Neuronal stem cell (in vitro differentiated cells): ENCODE measurements at regions not wholly inside any gene's neighbourhood (a gene's known extent, or its start where the extent isn't known, plus 50 kb on each side); places are given as distances from the start of the nearest gene placed in this dataset.

Experiments used
- DNase-seq: peaks from one replicate; pipeline ENCODE4 v3.0.0-alpha.2; 2013; ENCODE audit warnings: low spot score
- H2AFZ ChIP-seq: one replicate; pipeline ENCODE4 v1.6.1; 2013; ENCODE audit warnings: mild to moderate bottlenecking, low read length, inconsistent platforms
- H2AK5ac ChIP-seq: 2 replicates; pipeline ENCODE4 v1.6.1; 2013; ENCODE audit warnings: low read depth, mild to moderate bottlenecking, inconsistent platforms, low read length, moderate library complexity, mixed read lengths
- H2BK120ac ChIP-seq: 2 replicates; pipeline ENCODE4 v1.6.1; 2013; ENCODE audit warnings: low read depth, mild to moderate bottlenecking, inconsistent platforms, low read length, moderate library complexity, mixed read lengths
- H2BK12ac ChIP-seq: one replicate; pipeline ENCODE4 v1.6.1; 2013; ENCODE audit warnings: low read length, inconsistent platforms
- H2BK15ac ChIP-seq: 2 replicates; pipeline ENCODE4 v1.6.1; 2013; ENCODE audit warnings: mild to moderate bottlenecking, low read length, inconsistent platforms, mixed read lengths
- H2BK5ac ChIP-seq: one replicate; pipeline ENCODE4 v1.6.1; 2013; ENCODE audit warnings: inconsistent platforms, mild to moderate bottlenecking, low read length, moderate library complexity
- H3K14ac ChIP-seq: one replicate; pipeline ENCODE4 v1.6.1; 2013; ENCODE audit warnings: low read length, inconsistent platforms
- H3K18ac ChIP-seq: 2 replicates; pipeline ENCODE4 v1.6.1; 2013; ENCODE audit warnings: low read length, inconsistent platforms
- H3K23ac ChIP-seq: 2 replicates; pipeline ENCODE4 v1.6.1; 2013; ENCODE audit warnings: low read depth, mild to moderate bottlenecking, mixed read lengths, low read length, inconsistent platforms; ENCODE audit not compliant: poor library complexity
- H3K27ac ChIP-seq: replicated peaks from 3 replicates; pipeline ENCODE4 v1.5.1; 2013; ENCODE audit warnings: low read length, inconsistent platforms
- H3K27me3 ChIP-seq, 3 experiments: 2 replicates each; pipeline ENCODE4 v1.6.1; 2013; ENCODE audit warnings: low read length in 3 of 3, mild to moderate bottlenecking in 2 of 3, inconsistent platforms in 1 of 3, low read depth in 1 of 3, mixed read lengths in 1 of 3, moderate library complexity in 1 of 3; ENCODE audit not compliant: control insufficient read depth in 3 of 3, insufficient read depth in 3 of 3
- H3K36me3 ChIP-seq, 2 donors: replicated peaks in 1 of 2; 2 replicates each; pipeline ENCODE4 v1.6.1; 2013; ENCODE audit warnings: low read length in 2 of 2; ENCODE audit not compliant: control insufficient read depth in 2 of 2, insufficient read depth in 2 of 2
- H3K4ac ChIP-seq: 2 replicates; pipeline ENCODE4 v1.6.1; 2013; ENCODE audit warnings: inconsistent platforms, mild to moderate bottlenecking, low read length, moderate library complexity
- H3K4me1 ChIP-seq, 2 donors: 1 replicate in 1 of 2; 2 replicates in 1 of 2; pipeline ENCODE4 v1.6.1; 2013; ENCODE audit warnings: low read length in 2 of 2, low read depth in 1 of 2; ENCODE audit not compliant: control insufficient read depth in 2 of 2, insufficient read depth in 1 of 2
- H3K4me2 ChIP-seq: one replicate; pipeline ENCODE4 v1.6.1; 2013; ENCODE audit warnings: mild to moderate bottlenecking, low read length, inconsistent platforms; ENCODE audit not compliant: insufficient read depth, poor library complexity, severe bottlenecking
- H3K4me3 ChIP-seq, 2 donors: 2 replicates each; pipeline ENCODE4 v1.5.1; 2013; ENCODE audit warnings: low read length in 2 of 2, mild to moderate bottlenecking in 2 of 2, inconsistent platforms in 1 of 2, moderate library complexity in 1 of 2
- H3K79me1 ChIP-seq: one replicate; pipeline ENCODE4 v1.6.1; 2013; ENCODE audit warnings: low read depth, mild to moderate bottlenecking, inconsistent platforms, low read length, moderate library complexity
- H3K9ac ChIP-seq: one replicate; pipeline ENCODE4 v1.6.1; 2013; ENCODE audit warnings: mild to moderate bottlenecking, low read depth, low read length, inconsistent platforms; ENCODE audit not compliant: poor library complexity
- H3K9me3 ChIP-seq, 2 donors: replicated peaks in 1 of 2; 2 replicates each; pipeline versions ENCODE3 to v1.6.1; 2013; ENCODE audit warnings: low read length in 2 of 2, mild to moderate bottlenecking in 2 of 2, inconsistent platforms in 1 of 2, low read depth in 1 of 2, mixed read lengths in 1 of 2, moderate library complexity in 1 of 2; ENCODE audit not compliant: control insufficient read depth in 2 of 2, insufficient read depth in 1 of 2
- H4K8ac ChIP-seq: one replicate; pipeline ENCODE4 v1.6.1; 2013; ENCODE audit warnings: low read depth, mild to moderate bottlenecking, inconsistent platforms, low read length, moderate library complexity
- H4K91ac ChIP-seq: one replicate; pipeline ENCODE4 v1.6.1; 2013; ENCODE audit warnings: low read length, low read depth, mild to moderate bottlenecking, inconsistent platforms; ENCODE audit not compliant: poor library complexity
- WGBS, 2 donors: extraction: QIAGEN DNeasy Blood & Tissue Kit; methylation state at CpG; one replicate each; pipeline ENCODE4 v1.1.7; 2013; ENCODE audit warnings: missing lambda C conversion rate in 2 of 2, mixed read lengths in 1 of 2; ENCODE audit not compliant: insufficient read length in 2 of 2, insufficient replicate concordance in 1 of 2; ENCODE audit errors: extremely low coverage in 2 of 2; 5-methylcytosine and 5-hydroxymethylcytosine counted together

DNA sequence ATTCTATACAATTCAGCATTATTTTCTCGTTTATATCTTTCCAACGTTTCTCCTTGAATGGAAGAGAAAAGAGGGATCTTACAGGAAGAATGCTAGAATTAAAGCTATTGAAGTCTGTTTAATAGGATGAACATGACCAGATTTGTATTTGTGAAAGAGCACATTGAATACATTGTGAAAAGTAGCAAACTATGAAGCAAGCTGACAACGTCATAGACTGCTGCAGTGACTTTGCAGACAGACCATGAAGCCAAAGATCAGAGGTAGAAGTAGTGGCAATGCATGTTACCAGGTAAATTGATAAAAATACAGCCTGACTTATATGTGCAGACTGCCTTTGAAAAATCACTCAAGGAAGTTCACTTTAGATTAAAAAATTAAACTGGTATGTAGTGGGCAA, 146.1 kb downstream of the RASSF9 start:
- Histone ChIP-seq H2BK15ac (no peak overlapping the region), H2BK12ac (no peak overlapping the region), H2BK120ac (no peak overlapping the region), H3K27me3 (no peaks in the 10 kb centered on the region), H2BK5ac (no peak overlapping the region), H3K9ac (no peak overlapping the region), H2AK5ac (no peak overlapping the region), H3K18ac (no peak overlapping the region), H3K14ac (no peak overlapping the region), H2AFZ (no peak overlapping the region), H3K79me1 (no peaks in the 10 kb centered on the region), H4K8ac (no peak overlapping the region), H3K4me3 (no peak overlapping the region), H3K36me3 (no peaks in the 10 kb centered on the region), H3K23ac (no peak overlapping the region), H3K9me3 (no peaks in the 10 kb centered on the region), H3K4ac (no peak overlapping the region), H3K27ac (no peak overlapping the region), H3K4me2 (no peak overlapping the region), H3K4me1 (no peaks in the 10 kb centered on the region), H4K91ac (no peak overlapping the region)
- no peak for DNase-seq
- WGBS, 2 donors: no CpG with 5 or more reads among the region's 3 CpGs

DNA sequence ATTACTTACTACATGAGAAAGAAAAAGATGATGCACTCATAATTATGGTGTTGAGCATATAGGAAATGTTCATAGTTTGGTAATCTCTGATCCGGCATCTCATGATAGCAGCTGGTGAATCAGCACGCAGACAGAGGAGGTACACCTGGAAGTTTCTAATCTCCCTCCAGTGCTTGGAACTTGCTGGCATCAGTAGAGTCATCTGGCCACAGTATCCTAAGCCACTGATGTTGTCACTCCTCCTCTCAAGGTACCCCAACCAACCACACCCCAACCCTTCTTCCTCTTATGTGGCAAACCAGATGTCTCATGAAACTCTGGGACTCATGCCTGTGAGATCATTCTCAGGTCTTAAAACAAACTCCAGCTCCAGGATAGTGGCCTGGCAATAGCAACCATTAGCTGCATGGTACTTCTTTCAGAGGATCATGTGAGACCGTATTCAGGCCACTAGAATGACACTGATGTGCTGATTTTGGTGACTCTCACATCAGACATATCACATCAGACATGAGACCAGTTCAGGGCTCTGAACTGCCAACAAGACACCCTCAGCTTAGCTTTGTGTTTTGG, 143.0 kb downstream of the RASSF9 start:
- H3K4me1 ChIP-seq: no peaks in the 10 kb centered on the region
- no peak overlapping the region for H3K9ac ChIP-seq
- no peak overlapping the region for H4K8ac ChIP-seq
- H3K27me3 ChIP-seq: no peaks in the 10 kb centered on the region
- DNase-seq: no peak
- H3K4ac ChIP-seq: no peak overlapping the region
- no peak overlapping the region for H3K18ac ChIP-seq
- no CpG with 5 or more reads among the region's 3 CpGs for WGBS, 2 donors
- H3K79me1 ChIP-seq: no peaks in the 10 kb centered on the region
- no peak overlapping the region for H2AFZ ChIP-seq
- H3K23ac ChIP-seq: no peak overlapping the region
- no peak overlapping the region for H3K27ac ChIP-seq
- H2BK15ac ChIP-seq: no peak overlapping the region
- H2BK120ac ChIP-seq: no peak overlapping the region
- no peak overlapping the region for H2BK5ac ChIP-seq
- no peak overlapping the region for H4K91ac ChIP-seq
- no peaks in the 10 kb centered on the region for H3K9me3 ChIP-seq
- no peak overlapping the region for H2BK12ac ChIP-seq
- no peaks in the 10 kb centered on the region for H3K36me3 ChIP-seq
- no peak overlapping the region for H3K14ac ChIP-seq
- no peak overlapping the region for H3K4me2 ChIP-seq
- H2AK5ac ChIP-seq: no peak overlapping the region
- no peak overlapping the region for H3K4me3 ChIP-seq

DNA sequence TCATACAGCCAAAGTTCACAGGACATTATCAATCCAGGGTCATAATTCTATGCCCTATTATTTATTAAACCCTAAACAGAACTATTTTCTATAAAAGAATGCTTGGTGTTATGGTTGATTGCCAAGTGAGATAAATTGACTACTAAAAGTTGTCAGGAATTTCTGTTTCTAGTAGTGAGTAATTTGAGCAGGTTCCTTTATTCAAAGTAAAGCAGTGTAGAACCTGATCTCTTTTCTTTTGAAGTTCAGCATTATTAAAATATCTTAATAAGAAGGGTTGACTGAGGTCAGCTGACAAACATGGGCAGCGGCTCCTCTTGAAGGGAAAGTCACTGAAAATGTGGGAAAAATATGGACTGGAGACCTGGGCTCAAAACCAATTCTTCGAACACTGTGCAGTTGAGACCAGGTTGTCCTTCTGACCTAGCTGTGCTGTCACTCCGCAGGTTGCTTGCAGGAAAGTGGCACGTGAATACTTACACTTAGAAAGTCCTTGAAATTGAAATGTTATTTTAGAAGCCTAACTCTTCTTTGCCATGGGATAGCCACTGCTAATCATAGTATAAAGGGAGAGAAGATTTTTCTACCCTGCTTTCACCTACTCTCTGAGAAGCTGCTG, 141.0 kb downstream of the RASSF9 start:
- DNase-seq: no peak

DNA sequence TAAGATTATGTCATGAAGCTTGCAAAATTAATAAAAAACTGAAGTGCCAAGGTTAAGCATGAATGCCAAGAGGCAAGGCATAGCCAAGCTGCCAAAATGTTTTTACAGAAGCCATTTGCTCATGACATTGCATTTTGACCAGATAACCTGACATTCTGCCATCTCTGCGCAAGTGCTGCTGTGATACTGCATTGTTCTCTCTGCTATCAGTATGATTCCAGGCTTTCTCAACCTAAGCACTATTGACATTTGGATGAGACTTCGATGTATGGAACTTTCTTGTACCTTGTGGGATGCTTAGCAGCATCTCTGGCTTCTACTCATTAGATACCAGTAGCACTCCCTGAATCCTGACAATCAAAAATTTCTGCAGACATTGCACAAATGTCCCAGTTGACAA, 139.2 kb downstream of the RASSF9 start:
- Histone ChIP-seq H4K91ac (no peak overlapping the region), H3K27me3 (no peaks in the 10 kb centered on the region), H2AFZ (no peak overlapping the region), H3K36me3 (no peaks in the 10 kb centered on the region), H2BK12ac (no peak overlapping the region), H3K9me3 (no peaks in the 10 kb centered on the region), H2BK5ac (no peak overlapping the region), H2BK15ac (no peak overlapping the region), H3K14ac (no peak overlapping the region), H3K27ac (no peak overlapping the region), H2BK120ac (no peak overlapping the region), H3K4ac (no peak overlapping the region), H3K79me1 (no peaks in the 10 kb centered on the region), H3K4me2 (no peak overlapping the region), H3K4me1 (no peaks in the 10 kb centered on the region), H3K23ac (no peak overlapping the region), H3K9ac (no peak overlapping the region), H2AK5ac (no peak overlapping the region), H4K8ac (no peak overlapping the region), H3K4me3 (no peak overlapping the region), H3K18ac (no peak overlapping the region)
- no peak for DNase-seq
- no CpG with 5 or more reads among the region's 2 CpGs for WGBS, 2 donors

More for the DNA sequence above, 141.0 kb downstream of the RASSF9 start:
- H3K9ac ChIP-seq: no peak overlapping the region
- no peak overlapping the region for H3K23ac ChIP-seq
- H3K27ac ChIP-seq: no peak overlapping the region
- H3K9me3 ChIP-seq: no peaks in the 10 kb centered on the region
- H3K4me3 ChIP-seq: no peak overlapping the region
- H3K27me3 ChIP-seq: no peaks in the 10 kb centered on the region
- no peak overlapping the region for H2AK5ac ChIP-seq
- no peak overlapping the region for H2AFZ ChIP-seq
- H3K79me1 ChIP-seq: no peaks in the 10 kb centered on the region
- no peaks in the 10 kb centered on the region for H3K4me1 ChIP-seq
- no peak overlapping the region for H2BK15ac ChIP-seq
- no peak overlapping the region for H2BK5ac ChIP-seq
- no peak overlapping the region for H3K4ac ChIP-seq
- no peak overlapping the region for H2BK120ac ChIP-seq
- H3K14ac ChIP-seq: no peak overlapping the region
- H4K8ac ChIP-seq: no peak overlapping the region
- no CpG with 5 or more reads among the region's 4 CpGs for WGBS, 2 donors
- H3K18ac ChIP-seq: no peak overlapping the region
- H3K4me2 ChIP-seq: no peak overlapping the region
- no peaks in the 10 kb centered on the region for H3K36me3 ChIP-seq
- no peak overlapping the region for H4K91ac ChIP-seq
- H2BK12ac ChIP-seq: no peak overlapping the region
